GM23338 (cell line): ENCODE measurements at regions not wholly inside any gene's neighbourhood (a gene's known extent, or its start where the extent isn't known, plus 50 kb on each side); places are given as distances from the start of the nearest gene placed in this dataset.

Experiments used
- ATAC-seq: fragments of 200-7000 bp; cut with Tn5 transposase; 3 replicates; pipeline ENCODE4 v1.9.1; 2020
- DNase-seq: peaks from one replicate; pipeline ENCODE4 v3.0.0-alpha.2; 2015; ENCODE audit warnings: low spot score
- H2AFZ ChIP-seq: fragments of 200-600 bp; sonication (generic); 2 replicates; pipeline ENCODE4 v1.8.0; 2016; ENCODE audit warnings: antibody characterized with exemption, mild to moderate bottlenecking, moderate library complexity
- H3F3A ChIP-seq: fragments of 200-600 bp; sonication (generic); replicated peaks from 2 replicates; pipeline ENCODE4 v1.8.0; 2017; ENCODE audit warnings: antibody characterized with exemption, mixed run types, low read depth
- H3K27ac ChIP-seq: fragments of 200-600 bp; sonication (generic); 2 replicates; pipeline ENCODE4 v1.6.1; 2016; ENCODE audit warnings: low read depth
- H3K27me3 ChIP-seq: fragments of 200-600 bp; sonication (generic); 2 replicates; pipeline ENCODE4 v1.8.0; 2016; ENCODE audit warnings: mild to moderate bottlenecking, mixed run types, moderate library complexity; ENCODE audit not compliant: insufficient read depth
- H3K36me3 ChIP-seq: fragments of 200-600 bp; sonication (generic); 2 replicates; pipeline ENCODE4 v1.8.0; 2016; ENCODE audit warnings: mild to moderate bottlenecking; ENCODE audit not compliant: insufficient read depth
- H3K4me1 ChIP-seq: fragments of 200-600 bp; sonication (generic); 2 replicates; pipeline ENCODE4 v1.8.0; 2016; ENCODE audit warnings: mild to moderate bottlenecking, moderate library complexity; ENCODE audit not compliant: insufficient read depth
- H3K4me2 ChIP-seq: fragments of 200-600 bp; sonication (generic); 2 replicates; pipeline ENCODE4 v1.7.1; 2017; ENCODE audit warnings: mixed run types
- H3K4me3 ChIP-seq: fragments of 200-600 bp; sonication (generic); 2 replicates; pipeline ENCODE4 v1.6.1; 2016; ENCODE audit warnings: mixed run types
- H3K79me2 ChIP-seq: fragments of 200-600 bp; sonication (generic); replicated peaks from 2 replicates; pipeline ENCODE4 v1.8.0; 2017; ENCODE audit warnings: mild to moderate bottlenecking; ENCODE audit not compliant: insufficient read depth
- H3K9me2 ChIP-seq: fragments of 200-600 bp; sonication (generic); 2 replicates; pipeline ENCODE4 v1.8.0; 2017; ENCODE audit not compliant: insufficient read depth
- H4K20me1 ChIP-seq: fragments of 200-600 bp; sonication (generic); replicated peaks from 2 replicates; pipeline ENCODE4 v1.8.0; 2017; ENCODE audit warnings: mild to moderate bottlenecking; ENCODE audit not compliant: insufficient read depth
- H3K27ac Mint-ChIP-seq: 2 replicates; pipeline ENCODE4 v1.8.0; 2020; ENCODE audit warnings: inconsistent platforms, mild to moderate bottlenecking, moderate library complexity, mixed read lengths
- H3K27me3 Mint-ChIP-seq: 3 replicates; pipeline ENCODE4 v1.8.0; 2022; ENCODE audit warnings: low read depth, mild to moderate bottlenecking, moderate library complexity, mixed read lengths, inconsistent platforms; ENCODE audit not compliant: insufficient read depth, poor library complexity
- H3K36me3 Mint-ChIP-seq: 3 replicates; pipeline ENCODE4 v1.8.0; 2021; ENCODE audit warnings: low read depth, mild to moderate bottlenecking, inconsistent platforms, moderate library complexity, mixed read lengths
- H3K4me1 Mint-ChIP-seq: 3 replicates; pipeline ENCODE4 v1.8.0; 2020; ENCODE audit warnings: mild to moderate bottlenecking, inconsistent platforms, mixed read lengths
- H3K4me3 Mint-ChIP-seq: 3 replicates; pipeline ENCODE4 v1.8.0; 2021; ENCODE audit warnings: moderate library complexity, mild to moderate bottlenecking, inconsistent platforms, mixed read lengths
- H3K9me3 Mint-ChIP-seq: 3 replicates; pipeline ENCODE4 v1.8.0; 2020; ENCODE audit warnings: moderate library complexity, mild to moderate bottlenecking, inconsistent platforms, mixed read lengths
- CREB1 ChIP-seq: fragments of 250-450 bp; sonication (Bioruptor Pico); IDR thresholded peaks from 2 replicates; pipeline ENCODE4 v1.5.0; 2020; ENCODE audit warnings: low read depth, mild to moderate bottlenecking, moderate library complexity
- ETS1 ChIP-seq: IDR thresholded peaks from 2 replicates; pipeline ENCODE4 v1.6.1; 2016; ENCODE audit warnings: antibody characterized with exemption
- EZH2 ChIP-seq: fragments of 200-600 bp; sonication (generic); IDR thresholded peaks from one replicate; pipeline ENCODE4 v1.8.0; 2017; ENCODE audit warnings: antibody characterized with exemption, mild to moderate bottlenecking, low read depth; ENCODE audit not compliant: unreplicated experiment
- EZH2phosphoT487 ChIP-seq: fragments of 200-600 bp; sonication (generic); IDR thresholded peaks from one replicate; pipeline ENCODE4 v1.8.1; 2018; ENCODE audit warnings: antibody characterized with exemption; ENCODE audit not compliant: unreplicated experiment
- JUNB ChIP-seq: IDR thresholded peaks from one replicate; pipeline ENCODE4 v1.6.1; 2016; ENCODE audit warnings: antibody characterized with exemption; ENCODE audit not compliant: unreplicated experiment
- NANOG ChIP-seq: IDR thresholded peaks from 2 replicates; pipeline ENCODE4 v1.6.1; 2016; ENCODE audit warnings: antibody characterized with exemption, borderline replicate concordance
- POLR2AphosphoS5 ChIP-seq: IDR thresholded peaks from 2 replicates; pipeline ENCODE4 v1.6.1; 2016; ENCODE audit warnings: antibody characterized with exemption, low read depth
- STAT1 ChIP-seq: IDR thresholded peaks from one replicate; pipeline ENCODE4 v1.6.1; 2016; ENCODE audit warnings: antibody characterized with exemption; ENCODE audit not compliant: unreplicated experiment
- ZNF114 ChIP-seq: fragments of 250-450 bp; sonication (Bioruptor Pico); IDR thresholded peaks from 2 replicates; pipeline ENCODE4 v1.5.0; 2020; ENCODE audit warnings: mild to moderate bottlenecking, moderate library complexity
- ZNF331 ChIP-seq: fragments of 250-450 bp; sonication (Bioruptor Pico); IDR thresholded peaks from 2 replicates; pipeline ENCODE4 v1.5.0; 2020; ENCODE audit warnings: low read depth, mild to moderate bottlenecking, moderate library complexity
- TF ChIP-seq, protein P1 (sequence below), 2 experiments: fragments of 200-600 bp in 1 of 2; sonication (generic) in 1 of 2; conservative IDR thresholded peaks; 2 replicates each; pipeline versions ENCODE4 v1.5.1 to v1.6.1; 2016 to 2017; ENCODE audit warnings: antibody characterized with exemption in 2 of 2, low read depth in 2 of 2, mild to moderate bottlenecking in 2 of 2, moderate library complexity in 1 of 2
- TF ChIP-seq, protein P2 (sequence below): fragments of 250-450 bp; sonication (Bioruptor Pico); IDR thresholded peaks from 2 replicates; pipeline ENCODE4 v1.5.0; 2020; ENCODE audit warnings: mild to moderate bottlenecking, moderate library complexity
- TF ChIP-seq, protein P3 (sequence below): IDR thresholded peaks from one replicate; pipeline ENCODE4 v1.6.1; 2018; ENCODE audit warnings: antibody characterized with exemption; ENCODE audit not compliant: unreplicated experiment

DNA sequence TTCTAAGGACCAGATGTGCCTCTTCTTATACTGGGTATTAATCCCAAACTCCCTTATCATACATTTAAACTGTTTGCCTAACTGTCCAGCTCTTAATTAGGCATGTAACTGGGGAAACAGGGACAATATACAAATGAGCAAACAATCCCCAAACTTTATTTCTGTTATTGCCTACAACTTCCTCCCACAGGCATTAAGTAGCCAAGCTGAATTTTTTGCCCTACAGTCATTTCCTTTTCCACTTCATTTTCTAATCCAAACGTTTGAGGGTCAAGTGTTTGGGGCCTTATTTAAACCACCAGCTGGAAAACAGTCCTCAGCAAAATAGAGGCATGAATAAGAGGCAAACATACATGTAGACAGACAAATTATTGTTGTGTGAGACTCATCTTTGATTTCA is 77.4 kb upstream of the CCL2 start:
- Mint-ChIP-seq H3K36me3 (no peaks in the 10 kb centered on the region), H3K9me3 (no peaks in the 10 kb centered on the region; the same call in 2 of the 3 replicates), H3K4me1 (peaks cover 27% of the 10 kb centered on the region), H3K27ac (no peak overlapping the region), H3K4me3 (no peak overlapping the region), H3K27me3 (peaks cover 2% of the 10 kb centered on the region)
- Histone ChIP-seq H3K9me2 (peaks cover 26% of the 10 kb centered on the region), H2AFZ (no peak overlapping the region), H3F3A (0 out of 2 replicates have a peak, but pooled peaks cover 3% of the 10 kb centered on the region), H3K79me2 (no peaks in the 10 kb centered on the region), H3K27ac (no peak overlapping the region), H3K4me1 (peaks cover 18% of the 10 kb centered on the region), H4K20me1 (no peaks in the 10 kb centered on the region), H3K4me2 (no peak overlapping the region), H3K36me3 (no peaks in the 10 kb centered on the region), H3K4me3 (no peak overlapping the region), H3K27me3 (no peaks in the 10 kb centered on the region)
- TF ChIP-seq NANOG (no peak), POLR2AphosphoS5 (no peak), ZNF331 (no peak), CREB1 (CRISPR knock-in tag) (no peak), EZH2phosphoT487 (no peak), JUNB (no peak), STAT1 (no peak), EZH2 (no peak), ZNF114 (CRISPR knock-in tag) (no peak), ETS1 (no peak)
- TF ChIP-seq, protein P1, sequence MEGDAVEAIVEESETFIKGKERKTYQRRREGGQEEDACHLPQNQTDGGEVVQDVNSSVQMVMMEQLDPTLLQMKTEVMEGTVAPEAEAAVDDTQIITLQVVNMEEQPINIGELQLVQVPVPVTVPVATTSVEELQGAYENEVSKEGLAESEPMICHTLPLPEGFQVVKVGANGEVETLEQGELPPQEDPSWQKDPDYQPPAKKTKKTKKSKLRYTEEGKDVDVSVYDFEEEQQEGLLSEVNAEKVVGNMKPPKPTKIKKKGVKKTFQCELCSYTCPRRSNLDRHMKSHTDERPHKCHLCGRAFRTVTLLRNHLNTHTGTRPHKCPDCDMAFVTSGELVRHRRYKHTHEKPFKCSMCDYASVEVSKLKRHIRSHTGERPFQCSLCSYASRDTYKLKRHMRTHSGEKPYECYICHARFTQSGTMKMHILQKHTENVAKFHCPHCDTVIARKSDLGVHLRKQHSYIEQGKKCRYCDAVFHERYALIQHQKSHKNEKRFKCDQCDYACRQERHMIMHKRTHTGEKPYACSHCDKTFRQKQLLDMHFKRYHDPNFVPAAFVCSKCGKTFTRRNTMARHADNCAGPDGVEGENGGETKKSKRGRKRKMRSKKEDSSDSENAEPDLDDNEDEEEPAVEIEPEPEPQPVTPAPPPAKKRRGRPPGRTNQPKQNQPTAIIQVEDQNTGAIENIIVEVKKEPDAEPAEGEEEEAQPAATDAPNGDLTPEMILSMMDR (conservative IDR thresholded peaks at IDR 0.05; ENCODE audit: low read depth in 2 of 2): no peak
- TF ChIP-seq, protein P2, sequence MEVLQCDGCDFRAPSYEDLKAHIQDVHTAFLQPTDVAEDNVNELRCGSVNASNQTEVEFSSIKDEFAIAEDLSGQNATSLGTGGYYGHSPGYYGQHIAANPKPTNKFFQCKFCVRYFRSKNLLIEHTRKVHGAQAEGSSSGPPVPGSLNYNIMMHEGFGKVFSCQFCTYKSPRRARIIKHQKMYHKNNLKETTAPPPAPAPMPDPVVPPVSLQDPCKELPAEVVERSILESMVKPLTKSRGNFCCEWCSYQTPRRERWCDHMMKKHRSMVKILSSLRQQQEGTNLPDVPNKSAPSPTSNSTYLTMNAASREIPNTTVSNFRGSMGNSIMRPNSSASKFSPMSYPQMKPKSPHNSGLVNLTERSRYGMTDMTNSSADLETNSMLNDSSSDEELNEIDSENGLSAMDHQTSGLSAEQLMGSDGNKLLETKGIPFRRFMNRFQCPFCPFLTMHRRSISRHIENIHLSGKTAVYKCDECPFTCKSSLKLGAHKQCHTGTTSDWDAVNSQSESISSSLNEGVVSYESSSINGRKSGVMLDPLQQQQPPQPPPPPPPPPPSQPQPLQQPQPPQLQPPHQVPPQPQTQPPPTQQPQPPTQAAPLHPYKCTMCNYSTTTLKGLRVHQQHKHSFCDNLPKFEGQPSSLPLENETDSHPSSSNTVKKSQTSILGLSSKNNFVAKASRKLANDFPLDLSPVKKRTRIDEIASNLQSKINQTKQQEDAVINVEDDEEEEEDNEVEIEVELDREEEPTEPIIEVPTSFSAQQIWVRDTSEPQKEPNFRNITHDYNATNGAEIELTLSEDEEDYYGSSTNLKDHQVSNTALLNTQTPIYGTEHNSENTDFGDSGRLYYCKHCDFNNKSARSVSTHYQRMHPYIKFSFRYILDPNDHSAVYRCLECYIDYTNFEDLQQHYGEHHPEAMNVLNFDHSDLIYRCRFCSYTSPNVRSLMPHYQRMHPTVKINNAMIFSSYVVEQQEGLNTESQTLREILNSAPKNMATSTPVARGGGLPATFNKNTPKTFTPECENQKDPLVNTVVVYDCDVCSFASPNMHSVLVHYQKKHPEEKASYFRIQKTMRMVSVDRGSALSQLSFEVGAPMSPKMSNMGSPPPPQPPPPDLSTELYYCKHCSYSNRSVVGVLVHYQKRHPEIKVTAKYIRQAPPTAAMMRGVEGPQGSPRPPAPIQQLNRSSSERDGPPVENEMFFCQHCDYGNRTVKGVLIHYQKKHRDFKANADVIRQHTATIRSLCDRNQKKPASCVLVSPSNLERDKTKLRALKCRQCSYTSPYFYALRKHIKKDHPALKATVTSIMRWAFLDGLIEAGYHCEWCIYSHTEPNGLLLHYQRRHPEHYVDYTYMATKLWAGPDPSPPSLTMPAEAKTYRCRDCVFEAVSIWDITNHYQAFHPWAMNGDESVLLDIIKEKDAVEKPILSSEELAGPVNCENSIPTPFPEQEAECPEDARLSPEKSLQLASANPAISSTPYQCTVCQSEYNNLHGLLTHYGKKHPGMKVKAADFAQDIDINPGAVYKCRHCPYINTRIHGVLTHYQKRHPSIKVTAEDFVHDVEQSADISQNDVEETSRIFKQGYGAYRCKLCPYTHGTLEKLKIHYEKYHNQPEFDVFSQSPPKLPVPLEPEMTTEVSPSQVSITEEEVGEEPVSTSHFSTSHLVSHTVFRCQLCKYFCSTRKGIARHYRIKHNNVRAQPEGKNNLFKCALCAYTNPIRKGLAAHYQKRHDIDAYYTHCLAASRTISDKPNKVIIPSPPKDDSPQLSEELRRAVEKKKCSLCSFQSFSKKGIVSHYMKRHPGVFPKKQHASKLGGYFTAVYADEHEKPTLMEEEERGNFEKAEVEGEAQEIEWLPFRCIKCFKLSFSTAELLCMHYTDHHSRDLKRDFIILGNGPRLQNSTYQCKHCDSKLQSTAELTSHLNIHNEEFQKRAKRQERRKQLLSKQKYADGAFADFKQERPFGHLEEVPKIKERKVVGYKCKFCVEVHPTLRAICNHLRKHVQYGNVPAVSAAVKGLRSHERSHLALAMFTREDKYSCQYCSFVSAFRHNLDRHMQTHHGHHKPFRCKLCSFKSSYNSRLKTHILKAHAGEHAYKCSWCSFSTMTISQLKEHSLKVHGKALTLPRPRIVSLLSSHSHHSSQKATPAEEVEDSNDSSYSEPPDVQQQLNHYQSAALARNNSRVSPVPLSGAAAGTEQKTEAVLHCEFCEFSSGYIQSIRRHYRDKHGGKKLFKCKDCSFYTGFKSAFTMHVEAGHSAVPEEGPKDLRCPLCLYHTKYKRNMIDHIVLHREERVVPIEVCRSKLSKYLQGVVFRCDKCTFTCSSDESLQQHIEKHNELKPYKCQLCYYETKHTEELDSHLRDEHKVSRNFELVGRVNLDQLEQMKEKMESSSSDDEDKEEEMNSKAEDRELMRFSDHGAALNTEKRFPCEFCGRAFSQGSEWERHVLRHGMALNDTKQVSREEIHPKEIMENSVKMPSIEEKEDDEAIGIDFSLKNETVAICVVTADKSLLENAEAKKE (CRISPR knock-in tag): no peak
- TF ChIP-seq, protein P3, sequence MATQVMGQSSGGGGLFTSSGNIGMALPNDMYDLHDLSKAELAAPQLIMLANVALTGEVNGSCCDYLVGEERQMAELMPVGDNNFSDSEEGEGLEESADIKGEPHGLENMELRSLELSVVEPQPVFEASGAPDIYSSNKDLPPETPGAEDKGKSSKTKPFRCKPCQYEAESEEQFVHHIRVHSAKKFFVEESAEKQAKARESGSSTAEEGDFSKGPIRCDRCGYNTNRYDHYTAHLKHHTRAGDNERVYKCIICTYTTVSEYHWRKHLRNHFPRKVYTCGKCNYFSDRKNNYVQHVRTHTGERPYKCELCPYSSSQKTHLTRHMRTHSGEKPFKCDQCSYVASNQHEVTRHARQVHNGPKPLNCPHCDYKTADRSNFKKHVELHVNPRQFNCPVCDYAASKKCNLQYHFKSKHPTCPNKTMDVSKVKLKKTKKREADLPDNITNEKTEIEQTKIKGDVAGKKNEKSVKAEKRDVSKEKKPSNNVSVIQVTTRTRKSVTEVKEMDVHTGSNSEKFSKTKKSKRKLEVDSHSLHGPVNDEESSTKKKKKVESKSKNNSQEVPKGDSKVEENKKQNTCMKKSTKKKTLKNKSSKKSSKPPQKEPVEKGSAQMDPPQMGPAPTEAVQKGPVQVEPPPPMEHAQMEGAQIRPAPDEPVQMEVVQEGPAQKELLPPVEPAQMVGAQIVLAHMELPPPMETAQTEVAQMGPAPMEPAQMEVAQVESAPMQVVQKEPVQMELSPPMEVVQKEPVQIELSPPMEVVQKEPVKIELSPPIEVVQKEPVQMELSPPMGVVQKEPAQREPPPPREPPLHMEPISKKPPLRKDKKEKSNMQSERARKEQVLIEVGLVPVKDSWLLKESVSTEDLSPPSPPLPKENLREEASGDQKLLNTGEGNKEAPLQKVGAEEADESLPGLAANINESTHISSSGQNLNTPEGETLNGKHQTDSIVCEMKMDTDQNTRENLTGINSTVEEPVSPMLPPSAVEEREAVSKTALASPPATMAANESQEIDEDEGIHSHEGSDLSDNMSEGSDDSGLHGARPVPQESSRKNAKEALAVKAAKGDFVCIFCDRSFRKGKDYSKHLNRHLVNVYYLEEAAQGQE: no peak
- no peak for ATAC-seq
- no peak for DNase-seq
